ENCODE measurements at regions not wholly inside any gene's neighbourhood (a gene's known extent, or its start where the extent isn't known, plus 50 kb on each side); places are given as distances from the start of the nearest gene placed in this dataset.

DNA sequence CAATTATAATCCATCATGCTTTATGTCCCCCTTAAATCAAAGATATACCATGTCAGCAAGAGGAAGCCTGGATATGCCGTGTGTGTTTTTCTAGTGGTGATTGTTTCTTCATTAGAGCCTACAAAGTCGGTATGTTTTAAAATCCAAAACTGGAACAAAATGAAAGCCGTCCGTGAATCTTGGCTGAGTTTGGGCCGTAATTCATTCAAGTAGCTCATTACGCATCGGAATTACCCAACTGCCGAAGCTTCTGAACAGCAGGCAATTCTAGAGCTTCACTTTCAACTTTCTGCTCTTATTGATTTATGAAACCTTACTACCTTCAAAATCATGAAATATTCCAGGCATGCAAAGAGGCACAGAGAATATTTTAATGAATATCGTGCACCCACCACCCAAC lies 224.7 kb downstream of the AACS start:
- TF ChIP-seq, protein P1, sequence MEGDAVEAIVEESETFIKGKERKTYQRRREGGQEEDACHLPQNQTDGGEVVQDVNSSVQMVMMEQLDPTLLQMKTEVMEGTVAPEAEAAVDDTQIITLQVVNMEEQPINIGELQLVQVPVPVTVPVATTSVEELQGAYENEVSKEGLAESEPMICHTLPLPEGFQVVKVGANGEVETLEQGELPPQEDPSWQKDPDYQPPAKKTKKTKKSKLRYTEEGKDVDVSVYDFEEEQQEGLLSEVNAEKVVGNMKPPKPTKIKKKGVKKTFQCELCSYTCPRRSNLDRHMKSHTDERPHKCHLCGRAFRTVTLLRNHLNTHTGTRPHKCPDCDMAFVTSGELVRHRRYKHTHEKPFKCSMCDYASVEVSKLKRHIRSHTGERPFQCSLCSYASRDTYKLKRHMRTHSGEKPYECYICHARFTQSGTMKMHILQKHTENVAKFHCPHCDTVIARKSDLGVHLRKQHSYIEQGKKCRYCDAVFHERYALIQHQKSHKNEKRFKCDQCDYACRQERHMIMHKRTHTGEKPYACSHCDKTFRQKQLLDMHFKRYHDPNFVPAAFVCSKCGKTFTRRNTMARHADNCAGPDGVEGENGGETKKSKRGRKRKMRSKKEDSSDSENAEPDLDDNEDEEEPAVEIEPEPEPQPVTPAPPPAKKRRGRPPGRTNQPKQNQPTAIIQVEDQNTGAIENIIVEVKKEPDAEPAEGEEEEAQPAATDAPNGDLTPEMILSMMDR (IDR thresholded peaks at IDR 0.05; ENCODE audit: low read depth, low read length) = no peak
- TF ChIP-seq MYC (IDR thresholded peaks at IDR 0.05; ENCODE audit: low read depth, low read length) = no peak
- no peak for TF ChIP-seq POLR2A (IDR thresholded peaks at IDR 0.05; ENCODE audit: extremely low read depth, insufficient read length)
